H9 (cell line): ENCODE measurements at regions not wholly inside any gene's neighbourhood (a gene's known extent, or its start where the extent isn't known, plus 50 kb on each side); places are given as distances from the start of the nearest gene placed in this dataset.

Experiments used
- DNase-seq: peaks from one replicate; pipeline ENCODE4 v3.0.0-alpha.2; 2017
- H2AFZ ChIP-seq: one replicate; pipeline ENCODE4 v1.6.1; 2013; ENCODE audit warnings: mild to moderate bottlenecking, low read length, control low read depth, moderate library complexity
- H2AK5ac ChIP-seq: 2 replicates; pipeline ENCODE4 v1.6.1; 2013; ENCODE audit warnings: low read length, control low read depth, mixed read lengths; ENCODE audit not compliant: insufficient read length
- H2BK120ac ChIP-seq: one replicate; pipeline ENCODE4 v1.6.1; 2013; ENCODE audit warnings: low read depth, mild to moderate bottlenecking, low read length, control low read depth, inconsistent platforms; ENCODE audit not compliant: poor library complexity, severe bottlenecking
- H2BK12ac ChIP-seq: 2 replicates; pipeline ENCODE4 v1.6.1; 2013; ENCODE audit warnings: low read length, control low read depth, mixed read lengths, low read depth; ENCODE audit not compliant: insufficient read length
- H2BK15ac ChIP-seq: 2 replicates; pipeline ENCODE4 v1.6.1; 2013; ENCODE audit warnings: low read depth, low read length, control low read depth
- H2BK20ac ChIP-seq: one replicate; pipeline ENCODE4 v1.6.1; 2013; ENCODE audit warnings: low read depth, mild to moderate bottlenecking, low read length, control low read depth, inconsistent platforms; ENCODE audit not compliant: poor library complexity, severe bottlenecking
- H2BK5ac ChIP-seq: 2 replicates; pipeline ENCODE4 v1.6.1; 2013; ENCODE audit warnings: low read length, control low read depth, mixed read lengths; ENCODE audit not compliant: insufficient read length
- H3K14ac ChIP-seq: 2 replicates; pipeline ENCODE4 v1.6.1; 2013; ENCODE audit warnings: low read length, control low read depth; ENCODE audit not compliant: insufficient read depth
- H3K18ac ChIP-seq: 2 replicates; pipeline ENCODE4 v1.6.1; 2013; ENCODE audit warnings: low read depth, mild to moderate bottlenecking, mixed read lengths, low read length, control low read depth; ENCODE audit not compliant: insufficient read length
- H3K23ac ChIP-seq: 2 replicates; pipeline ENCODE4 v1.6.1; 2013; ENCODE audit warnings: low read length, control low read depth, mixed read lengths, low read depth; ENCODE audit not compliant: insufficient read length
- H3K23me2 ChIP-seq: 2 replicates; pipeline ENCODE4 v1.6.1; 2013; ENCODE audit warnings: low read depth, mild to moderate bottlenecking, mixed read lengths, low read length, control low read depth; ENCODE audit not compliant: insufficient read length, poor library complexity, severe bottlenecking
- H3K27ac ChIP-seq: 2 replicates; pipeline ENCODE4 v1.5.1; 2013; ENCODE audit warnings: low read length, control low read depth, mixed read lengths, low read depth; ENCODE audit not compliant: insufficient read length
- H3K27me3 ChIP-seq: 2 replicates; pipeline ENCODE4 v1.6.1; 2013; ENCODE audit warnings: low read length, control low read depth, inconsistent platforms; ENCODE audit not compliant: insufficient read depth
- H3K4ac ChIP-seq: 2 replicates; pipeline ENCODE4 v1.6.1; 2013; ENCODE audit warnings: low read depth, mild to moderate bottlenecking, control low read depth, inconsistent platforms, low read length, moderate library complexity
- H3K4me1 ChIP-seq: 2 replicates; pipeline ENCODE4 v1.6.1; 2013; ENCODE audit warnings: low read length, control low read depth, inconsistent platforms; ENCODE audit not compliant: insufficient read depth
- H3K4me2 ChIP-seq: 2 replicates; pipeline ENCODE4 v1.6.1; 2013; ENCODE audit warnings: low read length, control low read depth, mixed read lengths; ENCODE audit not compliant: insufficient read length, insufficient read depth
- H3K56ac ChIP-seq: 2 replicates; pipeline ENCODE4 v1.6.1; 2013; ENCODE audit warnings: low read depth, mild to moderate bottlenecking, mixed read lengths, low read length, control low read depth; ENCODE audit not compliant: insufficient read length
- H3K79me1 ChIP-seq: 2 replicates; pipeline ENCODE4 v1.6.1; 2013; ENCODE audit warnings: low read depth, mild to moderate bottlenecking, moderate library complexity, low read length, control low read depth, inconsistent platforms; ENCODE audit not compliant: insufficient read depth, poor library complexity, severe bottlenecking
- H3K79me2 ChIP-seq: 2 replicates; pipeline ENCODE4 v1.6.1; 2013; ENCODE audit warnings: low read length, control low read depth, inconsistent platforms; ENCODE audit not compliant: insufficient read depth
- H3K9ac ChIP-seq: 2 replicates; pipeline ENCODE4 v1.6.1; 2013; ENCODE audit warnings: low read length, control low read depth, mixed read lengths; ENCODE audit not compliant: insufficient read length; ENCODE audit errors: extremely low read depth
- H3K9me3 ChIP-seq: one replicate; pipeline ENCODE4 v1.6.1; 2013; ENCODE audit warnings: low read depth, low read length, inconsistent platforms; ENCODE audit not compliant: control insufficient read depth
- H3T11ph ChIP-seq: one replicate; pipeline ENCODE4 v1.6.1; 2013; ENCODE audit warnings: mild to moderate bottlenecking, low read length, control low read depth, inconsistent platforms
- H4K20me1 ChIP-seq: one replicate; pipeline ENCODE4 v1.6.1; 2013; ENCODE audit not compliant: control insufficient read depth, insufficient read length, insufficient read depth
- H4K5ac ChIP-seq: 2 replicates; pipeline ENCODE4 v1.6.1; 2013; ENCODE audit warnings: low read depth, mild to moderate bottlenecking, mixed read lengths, low read length, control low read depth; ENCODE audit not compliant: insufficient read length
- H4K8ac ChIP-seq: replicated peaks from 2 replicates; pipeline ENCODE4 v1.6.1; 2013; ENCODE audit warnings: low read length, control low read depth, mixed read lengths, low read depth; ENCODE audit not compliant: insufficient read length
- H4K91ac ChIP-seq: 2 replicates; pipeline ENCODE4 v1.6.1; 2013; ENCODE audit warnings: low read depth, mild to moderate bottlenecking, moderate library complexity, mixed read lengths, low read length, control low read depth; ENCODE audit not compliant: insufficient read length
- H3K27ac Mint-ChIP-seq, 3 experiments: 2 replicates in 2 of 3; 3 replicates in 1 of 3; pipeline ENCODE4 v1.8.0; 2020 to 2021; ENCODE audit warnings: mixed read lengths in 3 of 3, mild to moderate bottlenecking in 1 of 3, moderate library complexity in 1 of 3
- H3K27me3 Mint-ChIP-seq: 2 replicates; pipeline ENCODE4 v1.8.0; 2021; ENCODE audit warnings: low read depth, mild to moderate bottlenecking, moderate library complexity, mixed read lengths
- H3K36me3 Mint-ChIP-seq, 3 experiments: 2 replicates in 2 of 3; 3 replicates in 1 of 3; pipeline ENCODE4 v1.8.0; 2020 to 2021; ENCODE audit warnings: low read depth in 3 of 3, mixed read lengths in 3 of 3; ENCODE audit not compliant: insufficient read depth in 1 of 3
- H3K4me1 Mint-ChIP-seq, 2 experiments: 2 replicates each; pipeline ENCODE4 v1.8.0; 2020; ENCODE audit warnings: mixed read lengths in 2 of 2
- H3K4me3 Mint-ChIP-seq, 2 experiments: 2 replicates in 1 of 2; 3 replicates in 1 of 2; pipeline ENCODE4 v1.8.0; 2020 to 2021; ENCODE audit warnings: mild to moderate bottlenecking in 2 of 2, mixed read lengths in 2 of 2, moderate library complexity in 1 of 2
- H3K9me3 Mint-ChIP-seq, 2 experiments: 2 replicates in 1 of 2; 3 replicates in 1 of 2; pipeline ENCODE4 v1.8.0; 2020; ENCODE audit warnings: mild to moderate bottlenecking in 2 of 2, mixed read lengths in 2 of 2, moderate library complexity in 1 of 2
- CTCF ChIP-seq: fragments of 200-600 bp; sonication (generic); conservative IDR thresholded peaks from 3 replicates; pipeline ENCODE4 v1.8.0; 2021; ENCODE audit warnings: antibody characterized with exemption, mild to moderate bottlenecking
- WGBS: extraction: QIAGEN DNeasy Blood & Tissue Kit; methylation state at CpG from one replicate; pipeline ENCODE4 v1.1.7; 2013; ENCODE audit warnings: missing lambda C conversion rate, low lambda C conversion rate, mixed read lengths; ENCODE audit not compliant: insufficient read length; ENCODE audit errors: extremely low coverage; 5-methylcytosine and 5-hydroxymethylcytosine counted together

GRCh38 chr16:26733710-26734109 lies 333.0 kb upstream of the C16orf82 start:
- Histone ChIP-seq H2BK5ac (no peak overlapping the region), H3K4me2 (no peak overlapping the region), H2BK120ac (no peak overlapping the region), H3K79me2 (no peaks in the 10 kb centered on the region), H4K5ac (no peak overlapping the region), H3K18ac (no peak overlapping the region), H3K79me1 (no peaks in the 10 kb centered on the region), H3K56ac (no peak overlapping the region), H2BK12ac (no peak overlapping the region), H2BK20ac (no peak overlapping the region), H3K23me2 (no peaks in the 10 kb centered on the region), H3K9me3 (no peaks in the 10 kb centered on the region), H3K14ac (no peak overlapping the region), H3K4ac (no peak overlapping the region), H2BK15ac (no peak overlapping the region), H4K91ac (no peak overlapping the region), H3K27me3 (no peaks in the 10 kb centered on the region), H3K4me1 (no peaks in the 10 kb centered on the region), H3K9ac (no peak overlapping the region), H3T11ph (no peak overlapping the region), H3K23ac (no peak overlapping the region), H3K27ac (no peak overlapping the region), H2AFZ (no peak overlapping the region), H2AK5ac (no peak overlapping the region), H4K20me1 (no peaks in the 10 kb centered on the region), H4K8ac (no peak overlapping the region)
- H3K27ac Mint-ChIP-seq: no peak overlapping the region
- DNase-seq: no peak
- H3K4me1 Mint-ChIP-seq: no peaks in the 10 kb centered on the region
- peaks cover 26% of the 10 kb centered on the region for H3K27me3 Mint-ChIP-seq
- TF ChIP-seq CTCF: no peak
- no CpG with 5 or more reads among the region's 1 CpG for WGBS
- peaks cover 2 to 3% of the 10 kb centered on the region in 2 experiments; a peak in 2 of 5 replicates for H3K9me3 Mint-ChIP-seq
- H3K4me3 Mint-ChIP-seq: no peak overlapping the region
- no peaks in the 10 kb centered on the region; a peak in 1 of 7 replicates for H3K36me3 Mint-ChIP-seq
